Stimulated activated CD4-positive, alpha-beta T cell treated with anti-CD3 and anti-CD28 coated beads, Interleukin-4, amount 100 ng/mL, for 1 hour (primary cell): ENCODE measurements at regions not wholly inside any gene's neighbourhood (a gene's known extent, or its start where the extent isn't known, plus 50 kb on each side); places are given as distances from the start of the nearest gene placed in this dataset.
A peak's percentile ranks its signal among the peaks of the same experiment; 100 is the strongest.
"Not testable (repeated sequence)": the region's sequence is repeated elsewhere in the genome, so short reads cannot be mapped to it uniquely, and the experiment has no call there.

Source experiments
- DNase-seq: peaks from one replicate; pipeline ENCODE4 v3.0.0-alpha.2; 2020

DNA sequence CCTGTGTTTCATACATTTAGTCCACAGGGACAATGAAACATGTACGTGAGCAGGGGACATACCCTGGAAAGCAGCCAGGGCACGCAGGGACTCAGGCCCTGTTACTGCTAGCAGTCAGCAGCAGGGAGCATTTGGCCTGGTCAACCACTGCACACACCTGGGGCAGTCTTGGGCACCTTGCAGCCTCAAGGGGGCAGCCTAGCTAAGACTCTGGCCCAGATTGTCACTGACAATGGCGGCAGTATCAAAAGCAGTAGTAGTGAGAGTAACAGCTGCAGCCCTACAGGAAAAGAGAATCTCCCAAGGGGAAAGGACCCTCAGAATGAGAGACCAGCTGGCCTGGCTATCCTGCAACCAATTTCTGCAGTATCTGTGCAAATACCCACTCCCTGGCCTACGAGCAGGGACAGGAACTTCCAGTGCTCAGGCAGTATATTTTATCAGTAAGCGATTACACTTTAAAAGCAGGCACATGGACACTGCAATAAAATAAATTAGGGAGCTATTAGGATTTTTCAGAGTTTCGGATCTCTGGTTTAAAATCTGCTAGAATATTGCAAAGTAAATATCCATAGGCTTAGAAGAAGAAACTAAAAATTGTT, 475.6 kb downstream of the LTN1 start:
- peak; percentile 63 for DNase-seq

DNA sequence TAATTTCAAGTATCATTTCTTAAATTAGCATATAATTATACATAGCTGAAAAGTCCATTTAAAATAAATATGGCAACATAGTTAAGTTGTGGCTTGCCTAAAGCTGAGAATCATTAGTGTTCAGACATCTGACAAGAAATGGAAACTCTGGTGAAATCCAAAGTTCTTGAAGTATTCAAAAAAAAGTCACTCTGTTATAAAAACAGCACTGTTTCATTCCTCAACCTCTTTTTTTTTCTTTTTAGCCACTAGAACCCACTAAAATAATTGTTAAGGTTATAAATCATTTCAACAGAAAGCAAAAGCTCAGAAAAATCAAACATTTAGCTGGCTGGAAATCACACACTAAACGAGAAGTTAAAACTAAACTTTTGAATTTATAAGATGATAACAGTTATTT, 476.7 kb downstream of the LTN1 start:
- no peak for DNase-seq

DNA sequence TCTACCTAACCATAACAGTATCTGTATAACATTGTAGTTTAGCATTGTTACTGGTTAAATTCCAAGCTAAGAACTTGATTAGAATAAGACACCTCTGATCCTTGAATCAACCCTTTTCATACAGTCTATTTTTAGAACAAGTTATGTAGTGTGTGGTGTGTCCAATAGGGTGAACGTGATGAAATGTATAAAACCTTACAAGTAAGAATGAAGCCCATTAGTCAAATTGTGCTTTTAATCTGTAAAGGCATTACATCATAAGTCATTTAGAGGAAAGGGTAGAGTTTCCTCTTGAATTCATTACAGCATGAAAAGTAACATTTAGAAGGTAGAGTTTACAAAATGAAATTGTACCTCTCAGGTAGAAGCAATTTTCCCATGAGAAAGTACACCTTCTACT, 479.2 kb downstream of the LTN1 start:
- DNase-seq, result no peak

DNA sequence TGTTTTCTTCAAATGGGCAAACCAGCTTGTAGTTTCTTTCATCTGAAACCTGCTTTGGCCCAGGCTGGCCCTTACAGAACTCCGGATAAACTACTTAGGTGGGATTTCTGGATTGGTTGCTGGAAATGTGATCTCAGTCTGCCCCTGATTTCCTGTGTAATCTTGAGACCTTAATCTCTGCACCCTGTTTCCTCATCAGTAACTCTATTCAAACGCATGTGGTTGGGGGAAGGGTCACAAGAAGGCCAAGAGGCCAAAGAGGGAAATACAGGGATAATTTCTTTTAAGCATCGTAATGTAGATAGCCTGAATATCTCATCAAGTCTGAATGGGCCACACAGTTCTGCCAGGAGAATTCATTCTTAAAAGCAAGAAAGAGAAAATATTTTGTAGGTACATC, 483.6 kb downstream of the LTN1 start:
- no peak for DNase-seq

DNA sequence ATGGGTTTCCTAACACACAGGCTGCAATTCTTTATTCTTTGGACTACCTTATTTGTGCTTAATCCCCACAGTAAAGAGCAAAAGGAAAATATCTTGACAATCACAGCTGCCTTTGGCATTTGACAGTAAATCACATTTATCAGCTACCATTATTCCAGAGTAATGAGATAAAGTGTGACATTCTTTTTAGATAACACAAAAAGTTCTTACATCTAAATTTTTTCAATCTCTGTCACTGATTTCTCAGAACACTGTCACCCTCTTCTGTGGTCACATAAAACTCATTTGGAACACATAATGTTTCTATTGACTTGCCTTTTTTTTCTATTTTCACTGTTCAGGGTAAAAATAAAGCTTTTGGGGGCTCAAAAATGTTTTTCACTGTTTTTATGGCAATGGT, 484.6 kb downstream of the LTN1 start:
- no peak for DNase-seq

DNA sequence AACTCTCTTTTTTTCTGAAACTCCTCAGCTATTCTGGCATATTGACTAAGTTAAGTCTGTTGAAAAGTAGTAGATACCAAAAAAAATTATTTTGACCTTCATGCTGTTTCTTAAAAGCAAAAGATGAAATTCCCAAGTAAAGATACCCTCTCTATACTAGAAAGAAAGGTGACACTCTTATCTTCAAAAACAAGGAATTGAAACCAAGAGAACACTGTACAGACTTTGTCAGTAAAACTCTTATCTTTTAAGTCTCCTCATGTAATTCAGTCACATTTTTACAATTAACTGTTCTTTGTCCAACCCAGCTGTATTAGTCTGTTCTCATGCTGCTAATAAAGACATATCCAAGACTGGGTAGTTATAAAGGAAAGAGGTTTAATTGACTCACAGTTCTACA, 496.2 kb downstream of the LTN1 start:
- DNase-seq, result no peak

DNA sequence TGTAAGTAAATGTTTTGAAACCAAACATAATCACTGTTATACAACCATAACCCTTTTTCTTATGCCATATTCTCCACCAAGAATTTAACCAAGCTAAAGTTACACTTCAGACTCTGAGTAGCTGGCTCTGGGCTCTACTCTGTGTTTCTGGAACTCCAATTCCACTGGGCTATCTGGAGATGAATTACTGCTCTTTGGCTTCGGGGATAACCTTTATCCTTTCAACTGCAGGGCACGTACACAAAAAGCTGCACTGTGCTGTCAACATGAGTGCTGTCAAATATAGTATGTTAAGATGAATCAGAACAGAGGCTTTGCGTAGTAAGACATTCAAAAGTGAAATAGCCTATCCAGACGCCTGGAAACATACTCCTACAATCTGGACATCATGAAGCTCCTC, 500.6 kb downstream of the LTN1 start:
- no peak for DNase-seq

DNA sequence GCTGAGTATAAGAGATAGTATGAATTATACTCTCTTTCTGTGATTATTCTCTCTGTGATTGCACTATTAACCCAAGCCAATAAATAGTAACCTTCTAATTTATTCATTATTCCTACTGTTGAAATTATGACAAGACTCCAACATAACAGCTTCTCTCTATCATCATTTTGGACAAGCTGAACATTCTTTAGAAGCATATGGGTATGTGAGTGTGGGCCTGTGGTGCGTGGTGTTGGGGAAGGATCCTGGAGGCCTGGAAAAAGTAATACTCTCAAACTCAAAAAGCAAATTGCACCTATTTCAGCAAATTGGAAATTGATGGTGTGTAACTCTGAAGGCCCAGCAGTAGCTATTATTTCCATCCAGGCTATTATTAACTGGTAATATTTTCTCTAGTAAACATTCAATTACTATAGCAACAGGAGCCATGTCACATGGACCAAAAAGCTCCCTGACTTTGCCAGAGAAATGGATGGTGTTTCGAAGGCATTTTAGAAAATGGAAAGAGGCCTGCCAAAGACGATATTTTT, 502.8 kb downstream of the LTN1 start:
- DNase-seq, result no peak

DNA sequence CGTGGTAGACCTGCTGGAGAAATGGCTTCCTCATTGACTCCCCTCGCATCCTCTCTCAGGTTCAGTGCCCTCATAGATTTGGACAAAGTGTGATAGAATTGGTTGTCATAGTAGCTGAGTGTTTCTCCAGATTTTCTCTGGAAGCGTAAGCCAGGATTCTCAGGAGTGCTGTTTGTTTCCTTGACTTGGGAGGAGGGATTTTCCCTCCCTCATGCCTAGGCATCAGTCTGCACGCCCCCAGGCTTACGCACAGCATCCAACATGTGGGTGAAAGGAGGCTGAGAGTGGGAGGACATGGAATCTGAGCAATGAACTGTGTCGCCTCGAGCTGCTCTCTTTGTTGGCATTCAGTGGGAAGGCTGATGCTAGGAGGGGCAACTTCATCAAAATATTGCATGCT, 503.5 kb downstream of the LTN1 start:
- DNase-seq, result no peak

DNA sequence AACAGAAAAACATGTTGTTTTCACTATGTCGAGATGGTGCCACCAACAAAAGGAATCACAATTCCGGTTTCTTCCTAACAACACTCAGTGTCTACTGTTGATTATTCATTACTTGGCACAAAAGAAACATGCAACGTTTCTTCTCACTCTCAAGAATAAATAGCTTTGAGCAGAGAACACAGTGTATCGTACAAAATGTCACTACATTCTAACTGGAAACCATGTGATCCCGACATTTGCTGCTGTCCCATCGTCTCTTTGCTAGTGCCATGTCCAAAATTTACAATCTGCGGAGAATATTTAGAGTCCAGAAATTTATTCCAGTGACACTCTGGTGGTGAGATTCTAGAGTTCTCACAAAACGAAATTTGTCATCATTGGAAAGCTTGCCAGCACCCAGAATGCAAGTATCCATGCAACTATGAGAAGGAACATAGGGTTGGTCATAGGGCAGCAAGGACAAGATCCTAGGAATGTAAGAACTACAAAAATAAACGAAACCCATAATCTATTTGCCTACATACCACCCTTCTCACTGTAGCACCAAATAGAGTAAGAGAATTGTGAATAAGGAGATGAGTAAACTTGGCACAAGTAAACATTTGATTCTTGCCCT, 505.1 kb downstream of the LTN1 start:
- no peak for DNase-seq

DNA sequence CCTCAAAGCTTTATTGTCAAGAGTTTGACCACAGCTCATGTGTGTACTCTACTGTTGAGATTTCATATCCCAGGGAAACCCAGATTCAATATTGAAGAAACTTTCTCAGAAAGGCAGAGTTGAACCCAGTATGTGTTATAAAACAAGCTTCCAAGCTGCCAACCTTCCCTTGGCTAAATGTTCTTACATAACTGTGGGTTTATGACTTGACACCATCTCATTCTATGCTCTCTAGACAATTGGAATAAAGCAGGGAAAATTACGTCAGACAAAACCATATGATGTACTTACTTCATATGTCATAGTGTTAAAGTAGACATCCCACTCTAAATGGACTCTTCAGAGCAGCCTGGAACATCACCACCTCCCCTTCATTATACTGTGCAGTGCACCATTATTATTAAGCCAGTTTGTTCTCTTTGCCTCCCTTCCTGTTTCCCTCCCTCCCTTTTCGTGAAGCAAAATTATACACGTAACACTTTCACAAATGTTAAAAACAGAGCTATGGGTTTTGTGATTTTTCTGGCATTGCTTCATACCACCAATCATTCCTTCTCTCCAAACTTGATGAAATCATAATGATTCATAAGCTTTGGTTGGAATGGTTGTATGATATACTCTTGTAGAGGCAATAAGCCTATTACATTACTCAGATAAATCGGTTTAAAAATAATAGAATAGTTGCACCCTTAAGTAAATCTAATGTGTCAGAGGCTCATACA, 507.2 kb downstream of the LTN1 start:
- DNase-seq, result no peak

DNA sequence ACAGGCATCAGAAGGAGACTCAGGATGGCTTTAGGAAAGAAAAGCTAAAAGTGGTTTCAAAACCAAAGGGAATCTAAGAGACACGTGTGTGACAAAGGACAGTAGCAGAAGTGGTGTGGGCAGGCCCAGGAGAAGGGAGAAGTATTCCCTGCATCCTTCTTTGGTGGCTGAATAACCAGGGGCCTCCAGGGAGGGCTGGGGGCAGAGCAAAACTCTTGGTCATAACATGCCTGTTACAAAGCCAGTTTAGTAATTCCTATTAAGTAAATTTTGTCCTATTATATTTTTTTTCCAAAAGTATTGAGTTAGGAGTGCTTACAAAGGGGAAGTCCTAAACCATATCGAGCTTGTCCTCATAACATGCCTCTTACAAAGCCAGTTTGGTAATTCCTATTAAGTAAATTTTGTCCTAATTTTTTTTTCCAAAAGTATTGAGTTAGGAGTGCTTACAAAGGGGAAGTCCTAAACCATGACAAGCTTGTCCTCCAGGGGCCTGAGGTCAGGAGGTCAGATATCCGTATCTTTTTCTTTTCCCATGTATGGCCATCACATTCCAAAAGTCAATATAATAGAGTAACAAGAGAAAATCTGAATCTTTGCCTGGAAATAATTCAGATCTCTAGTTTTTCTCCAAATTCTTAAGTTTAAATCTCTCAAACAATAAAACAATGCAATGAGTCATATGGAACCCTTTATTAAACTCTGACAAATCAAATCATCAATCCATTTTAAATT, 509.2 kb downstream of the LTN1 start:
- DNase-seq, result no peak

DNA sequence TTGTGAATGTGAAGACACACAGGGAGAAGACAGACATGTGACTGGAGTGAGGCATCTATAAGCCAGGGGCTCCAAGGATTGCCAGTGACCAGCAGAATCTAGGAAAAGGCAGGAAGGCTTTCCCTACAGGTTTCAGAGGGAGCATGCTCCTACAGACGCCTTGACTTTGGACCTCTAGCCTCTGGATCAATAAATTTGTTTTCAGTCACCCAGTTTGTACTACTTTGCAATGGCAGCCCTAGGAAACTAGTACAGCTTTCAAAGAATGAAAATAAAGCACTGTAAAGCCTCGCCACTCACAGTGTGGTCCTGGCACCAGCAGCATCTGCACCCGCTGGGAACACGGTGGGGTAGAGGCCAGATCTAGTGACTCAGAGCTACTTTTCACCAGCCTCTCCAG, 510.0 kb downstream of the LTN1 start:
- DNase-seq, result no peak

DNA sequence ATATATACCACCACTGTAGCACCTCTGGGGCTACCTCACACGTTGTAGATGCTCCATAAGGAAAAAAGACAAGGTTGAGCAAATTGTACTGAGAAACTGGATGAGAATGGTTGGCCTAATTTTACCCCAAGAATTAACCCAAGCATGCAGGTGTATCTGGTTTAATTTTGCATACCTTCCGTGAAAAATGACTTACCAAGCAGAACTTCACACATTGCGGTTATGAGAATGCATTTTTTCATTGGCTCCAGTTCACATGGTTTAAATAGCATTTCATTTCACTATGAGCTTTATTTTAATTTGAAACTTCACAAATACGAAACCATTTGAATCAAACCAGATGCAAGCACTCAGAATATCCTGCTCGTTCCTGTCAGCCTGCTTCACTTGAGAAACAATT, 512.2 kb downstream of the LTN1 start:
- no peak for DNase-seq

DNA sequence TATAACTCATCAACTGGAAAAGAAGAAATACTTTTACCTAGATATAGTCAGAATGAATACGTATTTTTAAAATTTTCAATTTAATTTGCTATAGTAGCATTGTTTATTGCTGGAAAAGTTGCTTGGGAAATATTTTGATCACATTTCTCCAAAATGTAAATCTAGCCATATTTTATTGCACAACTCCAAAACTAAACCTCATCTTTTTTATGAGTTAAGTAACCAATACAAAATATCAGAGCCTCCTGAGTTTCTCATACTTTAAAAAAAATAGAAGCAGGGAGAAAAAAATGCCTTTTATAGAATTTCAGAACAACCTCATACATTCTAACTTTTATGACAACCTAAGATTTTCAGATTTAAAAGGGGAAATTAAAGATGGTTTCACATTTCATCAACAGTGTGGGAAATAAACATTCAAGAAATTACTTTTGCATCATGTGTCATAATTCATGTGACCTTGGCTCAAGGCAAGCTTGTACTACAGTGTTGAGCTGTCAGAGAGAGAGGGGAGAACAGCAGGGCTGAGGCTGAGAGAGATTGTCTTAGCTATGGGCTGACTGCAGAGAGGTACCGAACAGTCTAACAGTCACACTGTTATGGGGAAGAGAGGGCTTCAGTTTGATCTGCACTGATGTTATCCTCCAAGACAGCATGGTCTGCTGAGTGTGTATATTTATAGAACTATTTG, 519.0 kb downstream of the LTN1 start:
- no peak for DNase-seq

DNA sequence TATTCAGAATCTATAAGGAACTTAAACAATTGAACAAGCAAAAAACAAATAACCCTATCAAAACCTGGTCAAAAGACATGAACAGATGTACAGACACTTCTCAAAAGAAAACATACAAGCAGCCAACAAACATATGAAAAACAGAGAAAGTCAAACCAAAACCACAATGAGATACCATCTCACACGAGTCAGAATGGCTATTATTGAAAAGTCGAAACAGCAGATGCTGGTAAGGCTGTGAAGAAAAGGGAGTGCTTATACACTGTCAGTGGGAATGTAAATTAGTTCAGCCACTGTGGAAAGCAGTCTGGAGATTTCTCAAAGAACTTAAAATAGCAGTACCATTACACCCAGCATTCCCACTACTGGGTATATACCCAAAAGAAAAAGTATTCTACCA, 520.1 kb downstream of the LTN1 start:
- DNase-seq, result not testable (repeated sequence)

DNA sequence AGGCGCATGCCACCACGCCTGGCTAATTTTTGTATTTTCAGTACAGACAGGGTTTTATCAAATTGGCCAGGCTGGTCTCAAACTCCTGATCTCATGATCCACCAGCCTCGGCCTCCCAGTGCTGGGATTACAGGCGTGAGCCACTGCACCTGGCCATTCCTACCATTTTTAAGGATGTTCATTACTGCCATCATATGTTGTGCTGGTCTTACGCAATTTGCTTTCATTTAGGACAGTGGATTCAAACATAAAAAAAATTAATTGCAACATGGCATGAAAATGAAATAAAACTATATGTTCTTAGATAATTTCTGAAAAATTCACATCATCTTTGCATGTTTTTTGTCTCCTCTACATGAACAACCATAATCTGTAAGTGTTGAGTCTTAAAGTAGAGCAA, 527.7 kb downstream of the LTN1 start:
- no peak for DNase-seq

DNA sequence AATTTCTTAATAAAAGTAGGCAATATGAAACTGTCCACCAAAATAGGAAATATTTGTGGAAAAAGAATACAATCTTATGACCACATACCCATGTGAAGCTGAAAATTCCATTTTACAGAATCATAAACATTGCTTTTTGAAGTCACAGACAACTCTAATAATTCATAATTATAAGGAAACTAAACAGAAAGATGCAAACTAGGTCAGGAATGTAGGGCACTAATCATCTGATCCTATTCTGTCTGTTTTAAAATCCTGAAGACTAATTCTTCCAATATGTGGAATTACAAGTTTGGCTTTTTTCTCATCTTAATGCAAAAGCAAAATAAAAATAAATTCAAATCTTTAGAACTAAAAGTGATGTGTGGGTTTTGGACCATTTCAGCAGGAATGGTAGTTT, 528.6 kb downstream of the LTN1 start:
- no peak for DNase-seq

DNA sequence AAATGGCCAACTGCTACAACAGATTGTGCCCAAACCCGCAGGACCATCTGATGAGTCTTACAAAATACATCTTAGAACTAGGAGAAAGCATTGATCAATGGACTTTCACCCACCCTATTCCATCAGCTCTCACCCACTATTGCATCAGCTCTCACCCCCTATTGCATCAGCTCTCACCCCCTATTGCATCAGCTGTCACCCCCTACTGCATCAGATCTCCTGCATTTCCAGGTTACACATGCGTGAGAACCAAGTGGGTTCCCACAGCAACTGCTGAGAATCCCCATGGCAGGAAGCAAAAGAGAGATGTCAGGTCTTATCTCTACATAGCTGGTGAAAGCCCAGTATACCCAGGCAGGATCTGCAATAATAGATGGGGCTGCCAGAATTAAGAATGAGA, 533.5 kb downstream of the LTN1 start:
- DNase-seq, result no peak

DNA sequence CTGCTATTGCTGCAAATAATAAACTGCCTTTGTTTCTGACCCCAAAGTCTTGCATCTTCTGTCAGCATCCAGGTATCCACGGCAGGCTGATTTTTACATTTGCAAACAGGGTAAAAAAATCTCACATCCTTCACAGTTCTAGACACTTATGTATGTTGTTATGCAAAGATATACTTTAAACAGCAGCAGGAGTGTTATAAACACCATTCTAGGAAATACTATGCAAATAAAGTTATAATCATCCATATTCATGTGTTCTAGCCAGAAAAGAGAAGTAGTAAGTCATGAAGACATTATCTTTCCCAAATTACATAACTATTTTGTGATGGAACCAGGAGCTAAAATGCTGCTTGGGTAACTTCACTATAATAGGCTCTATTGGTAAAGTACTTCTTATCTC, 534.2 kb downstream of the LTN1 start:
- DNase-seq, result no peak

DNA sequence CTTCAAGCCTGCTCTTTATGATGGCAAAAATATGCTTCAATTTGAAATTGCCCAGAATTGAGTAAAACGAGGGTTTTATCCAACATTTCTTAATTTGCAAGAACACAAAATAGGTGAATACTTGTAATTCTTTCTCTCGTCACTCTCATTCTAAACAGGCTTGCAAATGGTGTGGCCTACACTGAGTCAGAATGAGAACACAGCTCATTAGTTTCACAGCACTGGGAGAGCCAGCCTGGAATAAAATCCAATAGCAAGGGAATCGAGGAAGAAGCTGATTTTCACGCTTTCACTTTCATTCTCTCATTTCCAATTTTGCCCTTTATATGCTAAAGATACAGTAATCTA, 537.5 kb downstream of the LTN1 start:
- no peak for DNase-seq

DNA sequence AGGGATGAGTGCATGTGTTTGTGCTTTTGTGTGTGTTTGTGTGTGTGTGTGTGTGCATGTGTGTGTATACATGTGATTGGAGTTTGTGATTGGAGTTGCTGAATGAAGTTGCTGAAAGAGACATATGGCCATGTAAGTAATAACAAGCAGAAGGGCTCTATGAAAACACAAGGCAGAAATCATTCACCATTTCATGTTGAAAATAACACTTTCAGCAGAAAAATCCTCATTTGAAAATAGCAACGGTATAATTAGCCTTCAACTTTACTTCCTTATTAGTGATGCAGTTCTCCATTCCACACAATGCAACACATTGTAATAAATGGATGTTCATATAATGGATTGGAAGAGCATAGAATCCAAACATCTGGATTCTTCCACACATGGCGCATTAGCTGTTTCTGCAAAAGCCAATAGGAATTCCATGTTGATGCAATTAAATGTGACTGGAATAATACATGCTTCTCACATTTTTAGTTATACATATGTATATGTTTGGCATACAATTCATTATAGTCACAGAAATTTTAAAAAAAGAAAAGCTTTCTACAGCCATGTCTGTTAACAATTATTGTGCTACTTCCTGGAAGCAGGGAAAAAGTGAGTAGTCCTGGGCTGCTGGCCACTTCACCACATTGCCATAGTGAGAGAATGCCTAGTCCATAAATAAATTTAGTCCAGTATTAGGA, 538.0 kb downstream of the LTN1 start:
- no peak for DNase-seq

DNA sequence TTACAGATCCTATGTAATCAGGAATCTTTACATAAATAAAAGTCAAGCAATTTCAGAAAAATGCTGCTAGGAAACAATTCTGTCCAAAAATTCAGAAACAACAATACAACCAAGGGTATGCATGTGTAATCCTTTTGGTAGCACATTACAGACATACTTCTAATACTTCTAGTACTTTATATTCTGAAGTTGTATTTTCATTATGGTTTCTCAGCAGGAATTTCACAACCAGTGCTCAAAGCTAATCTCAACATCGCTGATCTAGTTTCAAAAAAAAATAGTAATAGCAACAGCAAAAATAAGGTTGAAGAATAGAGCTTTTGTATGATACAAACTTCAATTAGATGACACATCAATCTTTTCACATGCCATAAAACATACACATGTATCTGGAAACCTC, 545.2 kb downstream of the LTN1 start:
- DNase-seq, result no peak
